Thymus (tissue), 11 donors: ENCODE measurements at regions not wholly inside any gene's neighbourhood (a gene's known extent, or its start where the extent isn't known, plus 50 kb on each side); places are given as distances from the start of the nearest gene placed in this dataset.
"Not testable (repeated sequence)": the region's sequence is repeated elsewhere in the genome, so short reads cannot be mapped to it uniquely, and the experiment has no call there.

Experiments used
- DNase-seq, 9 donors: peaks; one replicate each; pipeline ENCODE4 v3.0.0-alpha.2; 2013; ENCODE audit warnings: low spot score in 9 of 9, low read depth in 6 of 9, missing footprints in 1 of 9
- H3K27ac ChIP-seq, 2 donors: one replicate each; pipeline ENCODE4 v1.5.1; 2013; ENCODE audit warnings: control low read depth in 1 of 2, low read depth in 1 of 2, low read length in 1 of 2, mild to moderate bottlenecking in 1 of 2, moderate library complexity in 1 of 2
- H3K27me3 ChIP-seq, 2 donors: one replicate each; pipeline ENCODE4 v1.5.1; 2013; ENCODE audit warnings: low read length in 1 of 2; ENCODE audit not compliant: control insufficient read depth in 2 of 2, insufficient read depth in 1 of 2
- H3K36me3 ChIP-seq, 2 donors: one replicate each; pipeline ENCODE4 v1.5.1; 2013; ENCODE audit warnings: low read length in 1 of 2, mild to moderate bottlenecking in 1 of 2, moderate library complexity in 1 of 2; ENCODE audit not compliant: control insufficient read depth in 2 of 2, insufficient read depth in 2 of 2
- H3K4me1 ChIP-seq, 2 donors: one replicate each; pipeline ENCODE4 v1.5.1; 2013; ENCODE audit warnings: low read length in 2 of 2; ENCODE audit not compliant: control insufficient read depth in 2 of 2, insufficient read depth in 2 of 2
- H3K4me3 ChIP-seq, 2 donors: one replicate each; pipeline ENCODE4 v1.5.1; 2013; ENCODE audit warnings: low read length in 2 of 2, control low read depth in 1 of 2, mild to moderate bottlenecking in 1 of 2
- H3K9me3 ChIP-seq, 2 donors: one replicate each; pipeline ENCODE4 v1.5.1; 2013; ENCODE audit warnings: low read length in 1 of 2, mild to moderate bottlenecking in 1 of 2; ENCODE audit not compliant: control insufficient read depth in 2 of 2, insufficient read depth in 1 of 2
- WGBS: extraction: QIAGEN DNeasy Blood & Tissue Kit; methylation state at CpG from one replicate; pipeline ENCODE4 v1.1.7; 2013; 5-methylcytosine and 5-hydroxymethylcytosine counted together
- donor health status: healthy.

GRCh38 chr11:29452146-29452545 is 564.7 kb downstream of the KCNA4 start:
- H3K36me3 ChIP-seq, result no peaks in the 10 kb centered on the region
- no peak overlapping the region for H3K4me3 ChIP-seq
- no peaks in the 10 kb centered on the region for H3K9me3 ChIP-seq
- no peaks in the 10 kb centered on the region for H3K27me3 ChIP-seq
- H3K4me1 ChIP-seq, result no peaks in the 10 kb centered on the region
- no peak for DNase-seq
- 85% methylated on average over 1 of the region's 1 CpG for WGBS
- H3K27ac ChIP-seq, result no peak overlapping the region

- DNase-seq, result no peak
- H3K27ac ChIP-seq, result no peak overlapping the region
- 93% methylated on average over 2 of the region's 2 CpGs for WGBS
- no peaks in the 10 kb centered on the region for H3K4me1 ChIP-seq
- no peak overlapping the region for H3K4me3 ChIP-seq
- no peaks in the 10 kb centered on the region for H3K9me3 ChIP-seq
- H3K27me3 ChIP-seq, result no peaks in the 10 kb centered on the region
- no peaks in the 10 kb centered on the region for H3K36me3 ChIP-seq
Measured at GRCh38 chr11:29449281-29450074, 567.4 kb downstream of the KCNA4 start.

GRCh38 chr11:29448246-29448877 is 568.5 kb downstream of the KCNA4 start:
- no peak for DNase-seq
- 81% methylated on average over 3 of the region's 3 CpGs for WGBS
- Histone ChIP-seq H3K4me1 (no peaks in the 10 kb centered on the region), H3K9me3 (no peaks in the 10 kb centered on the region), H3K36me3 (no peaks in the 10 kb centered on the region), H3K27ac (no peak overlapping the region), H3K4me3 (no peak overlapping the region), H3K27me3 (no peaks in the 10 kb centered on the region)

- no peak overlapping the region for H3K27ac ChIP-seq
- no peak overlapping the region for H3K4me3 ChIP-seq
- no peaks in the 10 kb centered on the region for H3K9me3 ChIP-seq
- no peaks in the 10 kb centered on the region for H3K27me3 ChIP-seq
- no peak for DNase-seq
- 87% methylated on average over 1 of the region's 1 CpG for WGBS
- H3K4me1 ChIP-seq, result no peaks in the 10 kb centered on the region
- no peaks in the 10 kb centered on the region for H3K36me3 ChIP-seq
Measured at GRCh38 chr11:29447821-29448220, 569.0 kb downstream of the KCNA4 start.

GRCh38 chr11:29446132-29446531 is 570.7 kb downstream of the KCNA4 start:
- WGBS, result 94% methylated on average over 7 of the region's 7 CpGs
- Histone ChIP-seq H3K27me3 (no peaks in the 10 kb centered on the region), H3K4me3 (no peak overlapping the region), H3K4me1 (no peaks in the 10 kb centered on the region), H3K9me3 (no peaks in the 10 kb centered on the region), H3K36me3 (no peaks in the 10 kb centered on the region), H3K27ac (no peak overlapping the region)
- DNase-seq, result no peak

- not testable (repeated sequence) for H3K27ac ChIP-seq, H3K4me3 ChIP-seq, H3K27me3 ChIP-seq, H3K36me3 ChIP-seq, H3K9me3 ChIP-seq, DNase-seq, H3K4me1 ChIP-seq
- WGBS, result 90% methylated on average over 3 of the region's 3 CpGs
Measured at GRCh38 chr11:29445191-29445590, 571.6 kb downstream of the KCNA4 start.

- DNase-seq, result no peak
- Histone ChIP-seq H3K27ac (no peak overlapping the region), H3K4me3 (no peak overlapping the region), H3K36me3 (no peaks in the 10 kb centered on the region), H3K27me3 (no peaks in the 10 kb centered on the region), H3K9me3 (no peaks in the 10 kb centered on the region), H3K4me1 (no peaks in the 10 kb centered on the region)
- WGBS, result 92% methylated on average over 1 of the region's 1 CpG
Measured at GRCh38 chr11:29438815-29439214, 578.0 kb downstream of the KCNA4 start.

GRCh38 chr11:29435421-29435820 is 581.4 kb downstream of the KCNA4 start:
- H3K36me3 ChIP-seq, result no peaks in the 10 kb centered on the region
- H3K4me3 ChIP-seq, result no peak overlapping the region
- no peak overlapping the region for H3K27ac ChIP-seq
- no peaks in the 10 kb centered on the region for H3K4me1 ChIP-seq
- no peaks in the 10 kb centered on the region for H3K9me3 ChIP-seq
- no peak for DNase-seq
- WGBS, result 85% methylated on average over 1 of the region's 1 CpG
- no peaks in the 10 kb centered on the region for H3K27me3 ChIP-seq

- WGBS, result 44% methylated on average over 3 of the region's 3 CpGs
- H3K36me3 ChIP-seq, result no peaks in the 10 kb centered on the region
- H3K4me3 ChIP-seq, result no peak overlapping the region
- no peak overlapping the region for H3K27ac ChIP-seq
- no peaks in the 10 kb centered on the region for H3K27me3 ChIP-seq
- H3K9me3 ChIP-seq, result no peaks in the 10 kb centered on the region
- DNase-seq, result peak in 1 of 9 donors; percentile 1
- no peaks in the 10 kb centered on the region for H3K4me1 ChIP-seq
Measured at GRCh38 chr11:29432719-29433325, 584.0 kb downstream of the KCNA4 start.
